Muscle of leg (tissue), 3 donors: ENCODE measurements at regions not wholly inside any gene's neighbourhood (a gene's known extent, or its start where the extent isn't known, plus 50 kb on each side); places are given as distances from the start of the nearest gene placed in this dataset.

Experiments
- DNase-seq: peaks from one replicate; pipeline ENCODE4 v3.0.0; 2013
- H3K27ac ChIP-seq: one replicate; pipeline ENCODE4 v1.5.1; 2013; ENCODE audit warnings: mild to moderate bottlenecking, low read length, control low read depth
- H3K27me3 ChIP-seq: one replicate; pipeline ENCODE4 v1.6.1; 2013; ENCODE audit warnings: low read length; ENCODE audit not compliant: control insufficient read depth, insufficient read depth
- H3K36me3 ChIP-seq: one replicate; pipeline ENCODE4 v1.6.1; 2013; ENCODE audit warnings: low read length; ENCODE audit not compliant: control insufficient read depth, insufficient read depth
- H3K4me1 ChIP-seq: one replicate; pipeline ENCODE4 v1.6.1; 2013; ENCODE audit warnings: low read length; ENCODE audit not compliant: control insufficient read depth, insufficient read depth
- H3K4me3 ChIP-seq: one replicate; pipeline ENCODE4 v1.5.1; 2013; ENCODE audit warnings: low read length, control low read depth
- H3K9me3 ChIP-seq: replicated peaks from 2 replicates; pipeline ENCODE4 v1.6.1; 2013; ENCODE audit warnings: low read depth, low read length; ENCODE audit not compliant: control insufficient read depth
- WGBS: methylation state at CpG from one replicate; pipeline ENCODE4 v1.1.5; 2013; ENCODE audit warnings: missing lambda C conversion rate; ENCODE audit not compliant: insufficient coverage; 5-methylcytosine and 5-hydroxymethylcytosine counted together

DNA sequence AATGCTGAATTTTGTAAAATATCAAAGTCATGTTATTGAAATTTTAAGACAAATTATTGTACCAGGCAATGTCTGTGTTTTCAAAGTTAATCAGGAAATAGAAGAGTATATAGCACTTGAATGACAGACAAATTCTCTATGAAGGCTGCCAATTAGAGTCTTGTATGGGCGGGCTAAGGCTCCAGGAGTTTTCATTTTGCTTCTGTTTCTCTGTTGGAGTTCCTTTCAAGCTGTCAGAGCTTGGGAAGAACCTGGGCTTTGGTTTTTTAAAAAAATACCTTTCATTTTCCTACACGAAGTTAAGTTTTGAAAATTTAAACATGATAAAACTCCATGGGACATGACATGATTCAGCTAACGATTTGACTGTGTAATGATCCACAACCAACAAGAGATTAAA is 339.0 kb upstream of the KCNH7 start:
- no peak overlapping the region for H3K27ac ChIP-seq
- no peaks in the 10 kb centered on the region for H3K27me3 ChIP-seq
- WGBS, result no CpG with 5 or more reads among the region's 3 CpGs
- no peaks in the 10 kb centered on the region for H3K36me3 ChIP-seq
- peaks cover 2% of the 10 kb centered on the region for H3K4me1 ChIP-seq
- H3K4me3 ChIP-seq, result no peak overlapping the region
- no peaks in the 10 kb centered on the region for H3K9me3 ChIP-seq
- DNase-seq, result no peak

DNA sequence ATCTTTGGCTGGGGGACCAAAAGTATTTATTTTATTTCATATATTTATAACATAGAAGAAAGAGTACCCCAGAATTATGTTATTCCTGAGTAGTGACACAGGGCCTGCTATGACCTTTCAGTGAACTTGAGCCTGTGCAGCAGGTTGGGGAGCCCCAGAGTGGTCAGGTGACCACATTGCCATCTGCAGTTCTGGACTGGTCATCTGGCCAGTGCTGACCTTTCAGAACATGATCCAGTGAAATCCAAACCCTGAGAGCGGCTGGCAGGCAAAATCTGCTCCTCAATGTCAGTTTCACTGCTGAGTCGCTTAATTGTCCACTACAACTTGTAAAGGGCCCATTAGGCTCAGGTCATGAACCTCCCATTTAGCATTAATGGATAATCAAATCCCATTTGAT is 336.7 kb upstream of the KCNH7 start:
- no peaks in the 10 kb centered on the region for H3K27me3 ChIP-seq
- H3K9me3 ChIP-seq, result no peaks in the 10 kb centered on the region
- 81% methylated on average over 2 of the region's 2 CpGs for WGBS
- H3K27ac ChIP-seq, result no peak overlapping the region
- H3K4me3 ChIP-seq, result no peak overlapping the region
- no peaks in the 10 kb centered on the region for H3K36me3 ChIP-seq
- peaks cover 2% of the 10 kb centered on the region for H3K4me1 ChIP-seq
- DNase-seq, result peak; percentile 15

DNA sequence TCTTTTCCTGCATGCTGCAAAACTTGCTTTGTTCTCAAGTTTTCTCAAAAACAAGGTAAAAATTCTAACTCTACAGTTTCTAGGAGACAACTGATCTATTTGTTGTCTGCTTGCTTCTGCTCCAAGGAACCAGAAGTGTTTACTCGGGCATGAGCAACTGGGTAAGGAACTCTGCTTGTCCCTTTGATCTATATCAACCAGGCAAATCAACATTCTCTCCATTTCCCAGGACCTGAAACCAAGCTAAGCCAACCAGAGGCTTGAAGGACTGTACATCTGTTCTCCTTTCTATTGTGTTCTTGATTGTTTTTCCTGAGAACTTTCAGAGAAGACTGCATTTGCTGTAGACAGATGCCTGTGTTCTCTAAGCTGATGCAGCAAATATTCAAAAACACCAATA is 335.0 kb upstream of the KCNH7 start:
- Histone ChIP-seq H3K9me3 (no peaks in the 10 kb centered on the region), H3K4me1 (peaks cover 2% of the 10 kb centered on the region), H3K27me3 (no peaks in the 10 kb centered on the region), H3K4me3 (no peak overlapping the region), H3K27ac (no peak overlapping the region), H3K36me3 (no peaks in the 10 kb centered on the region)
- WGBS, result no CpG with 5 or more reads among the region's 1 CpG
- DNase-seq, result no peak

DNA sequence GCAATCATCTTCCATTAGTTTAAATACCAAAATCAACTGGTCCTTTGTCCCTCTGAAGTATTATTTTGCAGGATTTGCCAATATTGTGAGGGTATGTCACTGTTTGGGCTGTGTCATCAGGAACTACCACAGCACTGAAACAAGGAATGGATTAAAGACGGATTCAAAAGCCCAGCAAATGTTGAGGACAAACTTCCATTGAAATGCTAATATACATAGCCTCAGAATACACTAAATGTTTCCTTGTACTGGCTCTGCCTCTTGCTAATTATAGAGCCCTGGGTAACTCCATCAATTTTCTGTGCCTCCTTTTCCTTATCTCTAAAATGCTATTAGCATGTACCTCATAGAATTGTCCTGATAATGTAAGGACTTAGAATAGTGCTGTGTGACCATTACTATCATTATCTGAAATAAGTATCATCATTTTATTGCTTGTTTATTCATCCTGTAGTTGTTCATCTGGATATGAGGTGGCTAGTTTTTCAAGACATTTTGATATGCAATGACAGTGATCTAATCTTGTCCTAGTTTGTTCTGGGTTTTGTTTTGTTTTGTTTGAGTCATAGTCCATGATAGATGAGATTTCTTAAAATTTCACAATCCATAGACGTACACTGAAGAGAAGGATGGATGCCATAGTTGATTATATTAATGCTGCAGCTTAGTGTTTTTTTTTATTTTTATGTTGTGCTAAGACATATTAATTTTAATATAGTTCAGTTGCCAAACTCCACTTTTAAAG is 333.4 kb upstream of the KCNH7 start:
- no peaks in the 10 kb centered on the region for H3K36me3 ChIP-seq
- no CpG with 5 or more reads among the region's 2 CpGs for WGBS

DNA sequence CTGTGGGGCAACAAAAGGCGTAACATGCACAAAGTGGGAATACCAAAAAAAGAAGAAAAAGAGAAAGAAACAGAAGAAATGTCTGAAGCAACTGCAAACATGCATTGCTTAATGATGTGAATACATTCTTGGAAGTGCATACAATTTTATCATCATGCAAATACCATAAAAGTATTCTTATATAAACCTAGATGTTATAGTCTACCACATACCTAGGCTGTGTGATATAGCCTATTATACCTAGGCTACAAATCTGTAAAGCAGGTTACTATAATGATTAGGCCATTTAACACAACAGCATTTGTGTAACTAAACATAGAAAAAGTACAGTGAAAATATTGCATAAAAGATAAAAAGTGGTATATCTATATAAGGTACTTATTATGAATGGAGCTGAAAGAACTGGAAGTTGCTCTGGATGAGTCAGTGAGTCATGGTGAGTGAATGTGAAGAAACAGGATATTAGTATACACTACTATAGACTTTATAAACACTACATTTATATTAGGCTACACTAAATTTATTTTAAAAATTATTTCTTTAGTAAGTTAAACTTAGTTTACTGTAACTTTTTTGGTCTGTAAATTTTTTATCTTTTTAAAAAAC is 319.4 kb upstream of the KCNH7 start:
- no peak overlapping the region for H3K27ac ChIP-seq
- no peaks in the 10 kb centered on the region for H3K9me3 ChIP-seq
- WGBS, result no CpG with 5 or more reads among the region's 1 CpG
- H3K36me3 ChIP-seq, result no peaks in the 10 kb centered on the region
- no peaks in the 10 kb centered on the region for H3K27me3 ChIP-seq
- H3K4me1 ChIP-seq, result no peaks in the 10 kb centered on the region
- DNase-seq, result no peak
- no peak overlapping the region for H3K4me3 ChIP-seq

More for the DNA sequence above, 333.4 kb upstream of the KCNH7 start:
- Histone ChIP-seq H3K4me3 (no peak overlapping the region), H3K27me3 (no peaks in the 10 kb centered on the region), H3K9me3 (no peaks in the 10 kb centered on the region), H3K27ac (no peak overlapping the region), H3K4me1 (peaks cover 2% of the 10 kb centered on the region)
- DNase-seq, result no peak

DNA sequence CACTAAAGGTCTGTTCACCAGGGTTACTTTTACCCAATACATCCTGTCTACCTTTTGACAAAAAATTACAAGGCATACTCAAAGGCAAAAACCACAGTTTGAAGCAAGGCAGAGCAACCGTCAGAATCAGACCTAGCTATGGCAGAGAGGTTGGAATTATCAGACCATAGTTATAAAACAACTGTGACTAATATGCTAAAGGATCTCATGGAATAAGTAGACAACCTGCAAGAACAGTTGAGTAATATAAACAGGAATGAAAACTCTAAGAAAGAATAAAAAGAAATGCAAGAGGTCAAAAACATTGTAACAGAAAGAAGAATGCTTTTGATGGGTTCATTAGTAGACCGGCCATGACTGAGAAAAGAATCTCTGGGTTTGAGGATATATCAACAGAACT is 318.8 kb upstream of the KCNH7 start:
- no peak overlapping the region for H3K27ac ChIP-seq
- no peaks in the 10 kb centered on the region for H3K27me3 ChIP-seq
- H3K9me3 ChIP-seq, result no peaks in the 10 kb centered on the region
- no peak for DNase-seq
- H3K4me3 ChIP-seq, result no peak overlapping the region
- no peaks in the 10 kb centered on the region for H3K4me1 ChIP-seq
- WGBS, result 100% methylated on average over 1 of the region's 2 CpGs
- no peaks in the 10 kb centered on the region for H3K36me3 ChIP-seq

DNA sequence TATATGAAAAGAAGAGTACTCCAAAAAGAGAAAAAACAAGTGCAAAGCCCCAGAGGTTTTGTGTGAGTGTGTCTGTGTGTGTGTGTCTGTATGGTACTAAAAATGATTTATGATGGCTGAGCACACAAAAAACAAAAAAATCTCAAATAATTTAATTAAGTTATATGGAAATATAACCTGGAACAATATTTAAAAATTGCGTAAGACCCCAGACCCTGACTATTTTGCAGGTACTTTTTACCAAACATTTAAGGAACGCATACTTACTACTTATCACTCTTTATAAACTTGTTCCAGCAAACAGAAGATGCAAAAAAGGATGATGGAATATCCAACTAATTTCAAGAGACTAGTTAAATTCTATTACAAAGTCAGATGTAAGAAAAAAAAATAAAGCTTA is 317.4 kb upstream of the KCNH7 start:
- H3K4me3 ChIP-seq, result no peak overlapping the region
- no peaks in the 10 kb centered on the region for H3K4me1 ChIP-seq
- WGBS, result no CpG with 5 or more reads among the region's 2 CpGs
- no peak for DNase-seq
- no peaks in the 10 kb centered on the region for H3K9me3 ChIP-seq
- no peak overlapping the region for H3K27ac ChIP-seq
- H3K27me3 ChIP-seq, result no peaks in the 10 kb centered on the region
- no peaks in the 10 kb centered on the region for H3K36me3 ChIP-seq

DNA sequence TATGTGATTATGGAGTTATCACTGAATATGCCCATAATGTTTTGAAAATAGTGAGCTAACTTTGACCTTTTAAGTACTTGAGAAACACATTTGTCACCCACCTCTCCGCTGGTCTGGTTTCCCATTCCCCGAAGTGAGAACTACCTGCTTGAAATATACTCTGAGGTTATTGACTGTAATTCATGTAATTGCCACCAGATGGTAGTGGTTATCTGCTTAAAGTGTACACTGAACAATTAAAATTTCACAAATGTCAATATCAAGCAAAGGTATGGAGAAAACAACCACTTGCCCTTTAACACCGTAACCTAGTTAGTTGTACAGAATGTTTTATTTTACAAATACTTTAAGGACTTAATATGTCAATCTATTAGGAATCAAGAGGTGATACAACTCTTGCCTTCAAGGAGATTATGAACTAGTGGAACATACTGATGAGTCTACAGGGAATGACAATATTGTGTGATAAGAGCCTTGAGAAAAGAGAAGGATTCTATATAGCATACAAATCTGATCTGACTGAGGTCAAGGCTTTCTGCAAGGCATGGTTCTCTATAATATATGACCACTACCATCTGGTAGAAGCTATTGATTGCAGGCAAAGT is 316.8 kb upstream of the KCNH7 start:
- H3K4me3 ChIP-seq, result no peak overlapping the region
- peak; percentile 7 for DNase-seq
- no peaks in the 10 kb centered on the region for H3K9me3 ChIP-seq
- WGBS, result no CpG with 5 or more reads among the region's 3 CpGs
- no peak overlapping the region for H3K27ac ChIP-seq
- H3K36me3 ChIP-seq, result no peaks in the 10 kb centered on the region
- no peaks in the 10 kb centered on the region for H3K27me3 ChIP-seq
- no peaks in the 10 kb centered on the region for H3K4me1 ChIP-seq

DNA sequence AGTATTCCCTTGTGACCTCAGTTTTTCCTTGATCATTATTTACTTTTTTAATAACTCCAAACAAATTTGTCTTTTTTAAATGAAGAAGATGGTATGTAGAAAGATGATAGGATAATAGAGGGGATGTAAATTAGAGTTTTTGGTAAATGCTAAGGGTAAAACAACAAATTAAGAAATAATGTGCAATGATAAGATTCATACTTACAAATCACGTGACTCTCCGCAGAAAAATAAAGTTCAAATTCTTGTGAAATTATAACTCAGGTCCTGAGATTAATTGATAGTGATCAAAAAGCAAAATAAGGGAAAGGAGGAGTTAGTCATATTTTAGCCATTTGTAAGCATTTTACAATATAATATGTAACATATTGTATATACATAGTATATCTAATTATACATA is 304.1 kb upstream of the KCNH7 start:
- Histone ChIP-seq H3K27ac (no peak overlapping the region), H3K36me3 (no peaks in the 10 kb centered on the region), H3K9me3 (no peaks in the 10 kb centered on the region), H3K27me3 (no peaks in the 10 kb centered on the region), H3K4me1 (no peaks in the 10 kb centered on the region), H3K4me3 (no peak overlapping the region)
- no peak for DNase-seq
- no CpG with 5 or more reads among the region's 2 CpGs for WGBS

DNA sequence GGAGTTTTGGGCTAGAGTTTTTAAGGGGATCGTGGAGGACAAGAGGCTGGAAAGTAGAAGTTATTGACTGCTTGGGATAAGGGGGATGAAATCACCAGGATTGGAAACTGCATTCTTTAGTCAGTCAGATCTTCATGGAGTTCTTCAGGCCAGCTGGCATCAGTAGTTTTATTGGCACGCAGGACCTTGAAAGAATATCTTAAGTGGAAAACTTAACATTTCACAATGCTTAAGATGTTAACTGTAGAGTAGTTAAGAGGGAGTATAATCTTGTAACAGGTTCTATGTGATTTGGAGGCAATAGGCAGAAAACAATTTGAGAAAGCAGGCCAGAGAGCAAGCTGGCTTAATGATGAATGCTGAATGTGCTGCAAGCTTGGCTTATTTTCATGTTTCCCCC is 300.4 kb upstream of the KCNH7 start:
- H3K27me3 ChIP-seq, result no peaks in the 10 kb centered on the region
- H3K27ac ChIP-seq, result no peak overlapping the region
- H3K4me3 ChIP-seq, result no peak overlapping the region
- H3K9me3 ChIP-seq, result no peaks in the 10 kb centered on the region
- no peaks in the 10 kb centered on the region for H3K36me3 ChIP-seq
- DNase-seq, result peak; percentile 6
- no peaks in the 10 kb centered on the region for H3K4me1 ChIP-seq
- WGBS, result 67% methylated on average over 1 of the region's 2 CpGs
